Ectodermal cell (in vitro differentiated cells): ENCODE measurements at regions not wholly inside any gene's neighbourhood (a gene's known extent, or its start where the extent isn't known, plus 50 kb on each side); places are given as distances from the start of the nearest gene placed in this dataset.

Experiments
- H3K27ac ChIP-seq: 2 replicates; pipeline ENCODE4 v1.7.0; 2013; ENCODE audit warnings: mild to moderate bottlenecking, low read depth, low read length; ENCODE audit not compliant: insufficient read depth, poor library complexity, severe bottlenecking
- H3K27me3 ChIP-seq: 2 replicates; pipeline ENCODE4 v1.7.0; 2013; ENCODE audit warnings: mild to moderate bottlenecking, low read length; ENCODE audit not compliant: insufficient read depth, control insufficient read depth, poor library complexity, severe bottlenecking
- H3K36me3 ChIP-seq: one replicate; pipeline ENCODE4 v1.7.0; 2013; ENCODE audit warnings: low read length; ENCODE audit not compliant: control insufficient read depth, insufficient read depth
- H3K4me1 ChIP-seq: one replicate; pipeline ENCODE4 v1.7.0; 2013; ENCODE audit warnings: low read length; ENCODE audit not compliant: control insufficient read depth, insufficient read depth
- H3K4me3 ChIP-seq: 2 replicates; pipeline ENCODE4 v1.7.0; 2013; ENCODE audit warnings: low read depth, low read length, control low read depth; ENCODE audit not compliant: insufficient read depth
- H3K9me3 ChIP-seq: 2 replicates; pipeline ENCODE4 v1.7.0; 2013; ENCODE audit warnings: mild to moderate bottlenecking, low read length, moderate library complexity; ENCODE audit not compliant: control insufficient read depth
- WGBS, 2 experiments: methylation state at CpG; one replicate each; pipeline ENCODE4 v1.1.7; 2013; ENCODE audit warnings: missing lambda C conversion rate in 2 of 2; 5-methylcytosine and 5-hydroxymethylcytosine counted together

DNA sequence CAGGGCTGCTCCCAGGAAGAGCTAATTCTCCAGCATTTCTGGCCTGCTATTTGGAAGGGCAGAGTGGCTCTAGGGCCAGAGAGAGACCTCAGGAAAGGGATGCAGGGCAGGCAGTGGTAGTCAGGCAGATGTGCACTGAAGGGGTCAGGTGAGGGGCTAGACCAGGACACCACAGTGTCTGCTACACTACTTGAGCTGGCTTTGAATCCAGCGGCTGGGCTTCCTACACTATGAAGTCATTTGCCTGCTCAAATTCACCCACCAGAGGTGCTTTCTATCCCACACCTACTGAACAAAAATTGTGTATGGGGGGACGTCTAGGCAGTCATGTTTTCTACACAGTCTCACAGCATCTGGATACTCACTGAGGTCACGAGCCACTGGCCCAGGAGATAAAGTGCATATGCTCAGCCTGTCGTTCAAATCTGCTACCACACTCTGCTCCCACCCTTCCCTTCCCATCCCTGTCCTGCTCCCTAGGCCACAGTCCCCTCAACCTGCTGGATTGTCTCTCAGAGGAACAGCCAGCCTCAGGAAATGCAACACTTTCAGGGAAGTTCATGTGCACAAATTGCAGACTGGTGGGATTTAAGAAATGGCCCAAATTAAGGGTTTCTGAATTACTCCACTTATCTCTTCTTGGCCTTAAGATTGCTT is 49.9 kb upstream of the SLC6A11 start:
- Histone ChIP-seq H3K27me3 (no peaks in the 10 kb centered on the region), H3K4me3 (no peak overlapping the region), H3K4me1 (peaks cover 6% of the 10 kb centered on the region), H3K36me3 (no peaks in the 10 kb centered on the region), H3K9me3 (no peaks in the 10 kb centered on the region), H3K27ac (no peak overlapping the region)
- WGBS, 2 experiments = 87 to 93% methylated on average over 4 of the region's 4 CpGs
